A549 (cell line): ENCODE measurements at regions not wholly inside any gene's neighbourhood (a gene's known extent, or its start where the extent isn't known, plus 50 kb on each side); places are given as distances from the start of the nearest gene placed in this dataset.

Experiments used
- ATAC-seq, 2 experiments: fragments of 200-7000 bp in 1 of 2; fragments of >200 bp in 1 of 2; cut with Nextera tagmentation in 1 of 2; cut with Tn5 transposase in 1 of 2; 3 replicates each; pipeline versions ENCODE4 v1.8.0 to v1.9.1; 2018 to 2020; ENCODE audit warnings: mild to moderate bottlenecking in 1 of 2, moderate library complexity in 1 of 2
- CTCF ChIA-PET: fragments of 300-600 bp; sonication (Branson Sonifier 250); formaldehyde crosslinking; extraction: SDS; loops from one replicate; lab custom pipeline; 2021; ENCODE audit warnings: antibody characterized with exemption, inconsistent platforms; lab: Yijun Ruan, JAX
- POLR2A ChIA-PET: fragments of 350-600 bp; formaldehyde crosslinking; extraction: SDS; loops from one replicate; lab custom pipeline; 2021; ENCODE audit warnings: antibody characterized with exemption, inconsistent platforms; lab: Yijun Ruan, JAX
- DNase-seq, 2 experiments: peaks; one replicate each; pipeline versions ENCODE4 v3.0.0 to v3.0.0-alpha.2; 2011 to 2016; ENCODE audit warnings: low read depth in 1 of 2, low spot score in 1 of 2
- FAIRE-seq: peaks from 2 replicates; lab custom pipeline; 2011; peaks lifted over from hg19 to GRCh38; lab: Jason Lieb, UNC
- H3K27ac ChIP-seq, 2 experiments: fragments of >200 bp; sonication (Bioruptor Twin); formaldehyde crosslinking; 3 replicates each; pipeline ENCODE4 v1.5.1; 2016 to 2017
- H3K4me1 ChIP-seq: fragments of >200 bp; sonication (Bioruptor Twin); formaldehyde crosslinking; 3 replicates; pipeline ENCODE4 v1.6.1; 2016
- H3K4me2 ChIP-seq: fragments of >200 bp; sonication (Bioruptor Twin); formaldehyde crosslinking; 3 replicates; pipeline ENCODE4 v1.6.1; 2016
- H3K4me3 ChIP-seq: fragments of >200 bp; sonication (Bioruptor Twin); formaldehyde crosslinking; 3 replicates; pipeline ENCODE4 v1.5.1; 2016
- H3K9me3 ChIP-seq: fragments of >200 bp; sonication (Bioruptor Twin); formaldehyde crosslinking; 3 replicates; pipeline ENCODE4 v1.6.1; 2016
- BHLHE40 ChIP-seq: IDR thresholded peaks from 2 replicates; pipeline ENCODE4 v1.6.1; 2012; ENCODE audit warnings: low read depth, low read length, inconsistent platforms
- CBX2 ChIP-seq: fragments of 200-600 bp; sonication (generic); IDR thresholded peaks from 2 replicates; pipeline ENCODE4 v1.6.1; 2016; ENCODE audit warnings: low read depth, mild to moderate bottlenecking, borderline replicate concordance
- CEBPB ChIP-seq, 2 experiments: fragments of >200 bp in 1 of 2; sonication (Bioruptor Twin) in 1 of 2; formaldehyde crosslinking in 1 of 2; IDR thresholded peaks; 2 replicates each; pipeline ENCODE4 v1.6.1; 2012 to 2016
- CHD4 ChIP-seq: fragments of 200-600 bp; sonication (generic); IDR thresholded peaks from 2 replicates; pipeline ENCODE4 v1.6.1; 2016; ENCODE audit warnings: antibody characterized with exemption, mild to moderate bottlenecking, borderline replicate concordance
- EHF ChIP-seq: fragments of 250-450 bp; sonication (Bioruptor Pico); IDR thresholded peaks from 2 replicates; pipeline ENCODE4 v1.5.0; 2020; ENCODE audit warnings: mild to moderate bottlenecking
- EHMT2 ChIP-seq: fragments of 200-600 bp; sonication (generic); IDR thresholded peaks from 2 replicates; pipeline ENCODE4 v1.6.1; 2016; ENCODE audit warnings: antibody characterized with exemption, low read depth, mild to moderate bottlenecking, moderate library complexity
- ESRRA ChIP-seq: fragments of 150-350 bp; IDR thresholded peaks from 2 replicates; pipeline ENCODE4 v1.6.1; 2014; ENCODE audit warnings: mild to moderate bottlenecking, low read length, borderline replicate concordance
- HDAC2 ChIP-seq: fragments of 200-600 bp; sonication (generic); IDR thresholded peaks from 2 replicates; pipeline ENCODE4 v1.6.1; 2016
- HEYL ChIP-seq: fragments of 250-450 bp; sonication (Bioruptor Pico); IDR thresholded peaks from 2 replicates; pipeline ENCODE4 v1.8.0; 2021; ENCODE audit warnings: mild to moderate bottlenecking, moderate library complexity
- HOXA7 ChIP-seq: fragments of 250-450 bp; sonication (Bioruptor Pico); IDR thresholded peaks from 2 replicates; pipeline ENCODE4 v1.5.0; 2020; ENCODE audit warnings: mild to moderate bottlenecking, moderate library complexity
- HOXB13 ChIP-seq: fragments of 250-450 bp; sonication (Bioruptor Pico); IDR thresholded peaks from 2 replicates; pipeline ENCODE4 v1.5.0; 2020; ENCODE audit warnings: low read depth, mild to moderate bottlenecking, moderate library complexity
- HOXB5 ChIP-seq: fragments of 250-450 bp; sonication (Bioruptor Pico); IDR thresholded peaks from 2 replicates; pipeline ENCODE4 v1.5.0; 2020; ENCODE audit warnings: mild to moderate bottlenecking, moderate library complexity
- KDM1A ChIP-seq: fragments of 200-600 bp; sonication (generic); IDR thresholded peaks from 2 replicates; pipeline ENCODE4 v1.6.1; 2016; ENCODE audit warnings: low read depth, mild to moderate bottlenecking
- KDM5A ChIP-seq: fragments of 200-600 bp; sonication (generic); IDR thresholded peaks from 2 replicates; pipeline ENCODE4 v1.6.1; 2016; ENCODE audit warnings: antibody characterized with exemption, mild to moderate bottlenecking
- MAFK ChIP-seq: fragments of 450-650 bp; IDR thresholded peaks from 2 replicates; pipeline ENCODE4 v1.6.1; 2014; ENCODE audit not compliant: partially characterized antibody
- MAZ ChIP-seq: fragments of 150-350 bp; IDR thresholded peaks from 2 replicates; pipeline ENCODE4 v1.6.1; 2014; ENCODE audit warnings: antibody characterized with exemption, low read depth, low read length, borderline replicate concordance
- MYC ChIP-seq: IDR thresholded peaks from 2 replicates; pipeline ENCODE4 v1.6.1; 2012; ENCODE audit warnings: mild to moderate bottlenecking, inconsistent platforms, low read length, improper control_type of control experiment, borderline replicate concordance
- NPAS2 ChIP-seq: fragments of 250-450 bp; sonication (Bioruptor Pico); IDR thresholded peaks from 2 replicates; pipeline ENCODE4 v1.8.0; 2022; ENCODE audit warnings: mild to moderate bottlenecking, moderate library complexity, borderline replicate concordance
- NR3C1 ChIP-seq: fragments of >200 bp; sonication (Bioruptor Twin); formaldehyde crosslinking; IDR thresholded peaks from 3 replicates; pipeline ENCODE4 v1.6.1; 2017
- PHF8 ChIP-seq: fragments of 200-600 bp; sonication (generic); IDR thresholded peaks from 2 replicates; pipeline ENCODE4 v1.6.1; 2016; ENCODE audit warnings: low read depth, mild to moderate bottlenecking, antibody characterized with exemption, moderate library complexity, borderline replicate concordance
- POLR2A ChIP-seq: IDR thresholded peaks from 2 replicates; pipeline ENCODE4 v1.6.1; 2012; ENCODE audit warnings: mild to moderate bottlenecking, low read length
- POLR2AphosphoS2 ChIP-seq: conservative IDR thresholded peaks from 2 replicates; pipeline ENCODE4 v1.6.1; 2012; ENCODE audit warnings: low read length, improper control_type of control experiment, inconsistent platforms
- SREBF2 ChIP-seq: fragments of 450-650 bp; IDR thresholded peaks from 2 replicates; pipeline ENCODE4 v1.6.1; 2014; ENCODE audit warnings: mild to moderate bottlenecking, moderate library complexity
- TFCP2L1 ChIP-seq: fragments of 250-450 bp; sonication (Bioruptor Pico); IDR thresholded peaks from 2 replicates; pipeline ENCODE4 v1.5.0; 2021; ENCODE audit warnings: mild to moderate bottlenecking
- ZC3H11A ChIP-seq: fragments of 450-650 bp; IDR thresholded peaks from 2 replicates; pipeline ENCODE4 v1.6.1; 2014; ENCODE audit warnings: antibody characterized with exemption, mild to moderate bottlenecking
- ZNF302 ChIP-seq: fragments of 250-450 bp; sonication (Bioruptor Pico); IDR thresholded peaks from 2 replicates; pipeline ENCODE4 v1.9.0; 2021; ENCODE audit warnings: inconsistent platforms, mild to moderate bottlenecking, moderate library complexity
- WGBS: methylation state at CpG from one replicate; pipeline ENCODE4 v1.1.6; 2017; ENCODE audit errors: missing lambda C conversion rate; 5-methylcytosine and 5-hydroxymethylcytosine counted together
- TF ChIP-seq, protein P1 (sequence below): fragments of 250-450 bp; sonication (Bioruptor Pico); IDR thresholded peaks from 2 replicates; pipeline ENCODE4 v1.5.0; 2020; ENCODE audit warnings: low read depth, mild to moderate bottlenecking, moderate library complexity
- TF ChIP-seq, protein P2 (sequence below): IDR thresholded peaks from 2 replicates; pipeline ENCODE4 v1.6.1; 2012; ENCODE audit warnings: low read depth, borderline replicate concordance
- TF ChIP-seq, protein P3 (sequence below): fragments of 450-650 bp; IDR thresholded peaks from 2 replicates; pipeline ENCODE4 v1.6.1; 2014; ENCODE audit warnings: antibody characterized with exemption
- TF ChIP-seq, protein P4 (sequence below): fragments of 150-350 bp; IDR thresholded peaks from 2 replicates; pipeline ENCODE4 v1.6.1; 2014; ENCODE audit warnings: low read depth, mild to moderate bottlenecking, low read length

DNA sequence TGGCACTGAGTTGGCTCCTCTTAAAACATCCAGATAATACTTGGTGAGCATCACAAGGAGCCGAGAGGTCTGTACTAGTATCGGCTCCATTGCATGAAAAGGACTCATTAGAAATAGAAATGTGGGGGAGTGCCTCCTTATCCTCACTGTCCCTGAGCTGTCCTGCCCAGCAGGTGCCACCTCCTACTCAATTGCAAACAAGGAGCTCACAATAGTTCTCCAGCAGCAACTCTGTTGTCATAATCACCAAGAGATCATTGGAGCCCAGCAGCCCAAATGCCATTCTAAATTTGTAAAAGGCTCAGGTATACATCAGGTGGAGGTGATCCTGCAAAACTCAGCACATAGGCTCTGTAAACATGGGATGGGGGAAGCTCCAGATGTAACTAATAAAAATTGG lies 99.1 kb downstream of the PLK2 start:
- Histone ChIP-seq H3K4me2 (no peak overlapping the region), H3K9me3 (no peaks in the 10 kb centered on the region)
- ATAC-seq, result no peak
- POLR2A ChIA-PET, result no interaction called here
- FAIRE-seq, result no peak
- TF ChIP-seq, protein P1, sequence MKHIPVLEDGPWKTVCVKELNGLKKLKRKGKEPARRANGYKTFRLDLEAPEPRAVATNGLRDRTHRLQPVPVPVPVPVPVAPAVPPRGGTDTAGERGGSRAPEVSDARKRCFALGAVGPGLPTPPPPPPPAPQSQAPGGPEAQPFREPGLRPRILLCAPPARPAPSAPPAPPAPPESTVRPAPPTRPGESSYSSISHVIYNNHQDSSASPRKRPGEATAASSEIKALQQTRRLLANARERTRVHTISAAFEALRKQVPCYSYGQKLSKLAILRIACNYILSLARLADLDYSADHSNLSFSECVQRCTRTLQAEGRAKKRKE, result no peak
- no peak for TF ChIP-seq CHD4
- TF ChIP-seq EHF (CRISPR knock-in tag), result no peak
- TF ChIP-seq, all 56 proteins: peak for 0
- DNase-seq, result no peak
- Histone ChIP-seq H3K4me3 (no peak overlapping the region), H3K4me1 (no peaks in the 10 kb centered on the region), H3K27ac (no peak overlapping the region)
- WGBS, result 95% methylated on average over 2 of the region's 2 CpGs
- CTCF ChIA-PET, result no interaction called here

DNA sequence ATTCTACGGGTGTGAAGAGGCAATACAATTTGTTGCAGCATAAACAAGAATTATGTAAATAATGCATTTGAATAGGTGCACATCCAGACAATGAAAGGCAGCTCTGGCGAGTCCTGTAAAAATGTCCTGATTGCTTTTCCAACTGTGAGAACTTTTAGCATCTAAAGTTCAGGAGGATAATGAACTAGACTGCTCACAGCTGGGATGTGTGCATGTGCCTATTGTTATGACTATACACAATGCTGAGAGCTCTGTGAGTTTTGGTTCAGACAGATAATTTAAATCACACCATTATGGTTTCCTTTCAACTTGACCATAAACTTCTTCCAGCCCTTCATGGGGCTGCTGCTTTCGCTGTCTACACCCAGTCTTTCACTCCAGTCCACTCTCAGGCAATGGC lies 99.9 kb downstream of the PLK2 start:
- no peak for ATAC-seq
- H3K4me3 ChIP-seq, result no peak overlapping the region
- no peak for FAIRE-seq
- H3K9me3 ChIP-seq, result no peaks in the 10 kb centered on the region
- no peak overlapping the region for H3K4me2 ChIP-seq
- ChIA-PET CTCF (interaction anchor here (0.8 kb wide), 1 partner anchor 100 kb away, joined by 6 read pairs; no protein-coding TSS in a partner anchor), POLR2A (no interaction called here)
- TF ChIP-seq MAZ (no peak), HOXB5 (CRISPR knock-in tag) (no peak), ZC3H11A (no peak), BHLHE40 (no peak), POLR2A (no peak), HOXA7 (no peak), NPAS2 (no peak), MYC (no peak), TFCP2L1 (no peak), CEBPB (IDR thresholded peaks at IDR 0.05) (no peak), CBX2 (no peak), HOXB13 (CRISPR knock-in tag) (no peak), NR3C1 (no peak), KDM1A (no peak), KDM5A (no peak), EHMT2 (no peak), ESRRA (no peak)
- TF ChIP-seq, protein P2, sequence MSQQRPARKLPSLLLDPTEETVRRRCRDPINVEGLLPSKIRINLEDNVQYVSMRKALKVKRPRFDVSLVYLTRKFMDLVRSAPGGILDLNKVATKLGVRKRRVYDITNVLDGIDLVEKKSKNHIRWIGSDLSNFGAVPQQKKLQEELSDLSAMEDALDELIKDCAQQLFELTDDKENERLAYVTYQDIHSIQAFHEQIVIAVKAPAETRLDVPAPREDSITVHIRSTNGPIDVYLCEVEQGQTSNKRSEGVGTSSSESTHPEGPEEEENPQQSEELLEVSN, result no peak
- TF ChIP-seq, protein P3, sequence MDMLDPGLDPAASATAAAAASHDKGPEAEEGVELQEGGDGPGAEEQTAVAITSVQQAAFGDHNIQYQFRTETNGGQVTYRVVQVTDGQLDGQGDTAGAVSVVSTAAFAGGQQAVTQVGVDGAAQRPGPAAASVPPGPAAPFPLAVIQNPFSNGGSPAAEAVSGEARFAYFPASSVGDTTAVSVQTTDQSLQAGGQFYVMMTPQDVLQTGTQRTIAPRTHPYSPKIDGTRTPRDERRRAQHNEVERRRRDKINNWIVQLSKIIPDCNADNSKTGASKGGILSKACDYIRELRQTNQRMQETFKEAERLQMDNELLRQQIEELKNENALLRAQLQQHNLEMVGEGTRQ, result no peak
- TF ChIP-seq, protein P1, result no peak
- H3K4me1 ChIP-seq, result no peaks in the 10 kb centered on the region
- DNase-seq, result no peak
- 62% methylated on average over 3 of the region's 3 CpGs for WGBS
- no peak overlapping the region for H3K27ac ChIP-seq

DNA sequence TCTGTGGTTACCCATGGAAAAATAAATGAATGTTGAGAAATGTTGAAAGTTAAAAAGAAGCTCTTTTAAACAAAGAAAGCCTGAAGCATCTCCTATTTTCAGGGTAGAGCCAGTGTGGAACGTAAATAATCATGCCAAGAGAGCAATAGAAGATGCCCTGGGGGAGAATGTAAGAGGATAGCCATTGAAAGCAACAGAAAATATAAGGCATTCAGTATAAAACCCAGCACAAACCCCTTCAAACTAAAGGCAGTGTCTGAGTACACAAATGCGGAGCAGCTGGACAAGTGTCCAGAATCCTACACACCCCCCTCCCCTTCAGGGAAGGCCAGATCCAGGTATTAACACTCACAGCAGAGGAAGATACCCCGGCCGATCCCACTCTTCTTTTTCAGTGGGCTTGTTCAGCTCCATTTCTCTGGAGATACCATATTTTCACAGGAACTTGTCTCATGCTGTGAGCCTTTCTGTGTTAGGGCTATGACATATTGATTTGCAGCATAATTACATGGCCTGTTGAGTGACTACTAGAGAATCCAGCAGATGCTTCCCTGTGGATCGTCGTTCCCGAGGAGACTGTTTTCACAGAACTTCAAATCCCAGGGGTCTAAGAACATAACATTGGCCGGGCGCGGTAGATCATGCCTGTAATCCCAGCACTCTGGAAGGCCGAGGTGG lies 101.2 kb downstream of the PLK2 start:
- no peak overlapping the region for H3K4me3 ChIP-seq
- no peaks in the 10 kb centered on the region for H3K9me3 ChIP-seq
- CTCF ChIA-PET, result no interaction called here
- WGBS, result 84% methylated on average over 11 of the region's 11 CpGs
- DNase-seq (no peak), FAIRE-seq (no peak), ATAC-seq (no peak)
- H3K27ac ChIP-seq, result no peak overlapping the region
- H3K4me2 ChIP-seq, result no peak overlapping the region
- POLR2A ChIA-PET, result no interaction called here
- H3K4me1 ChIP-seq, result no peaks in the 10 kb centered on the region
- TF ChIP-seq ESRRA, result no peak
- TF ChIP-seq EHF (CRISPR knock-in tag), result no peak
- no peak for TF ChIP-seq ZNF302 (CRISPR knock-in tag)
- no peak for TF ChIP-seq CHD4
- TF ChIP-seq KDM5A, result no peak
- TF ChIP-seq POLR2AphosphoS2, result no peak
- no peak for TF ChIP-seq SREBF2
- no peak for TF ChIP-seq HDAC2
- TF ChIP-seq PHF8, result no peak
- TF ChIP-seq MAFK, result no peak
- no peak for TF ChIP-seq HEYL (CRISPR knock-in tag)
- TF ChIP-seq, protein P4, sequence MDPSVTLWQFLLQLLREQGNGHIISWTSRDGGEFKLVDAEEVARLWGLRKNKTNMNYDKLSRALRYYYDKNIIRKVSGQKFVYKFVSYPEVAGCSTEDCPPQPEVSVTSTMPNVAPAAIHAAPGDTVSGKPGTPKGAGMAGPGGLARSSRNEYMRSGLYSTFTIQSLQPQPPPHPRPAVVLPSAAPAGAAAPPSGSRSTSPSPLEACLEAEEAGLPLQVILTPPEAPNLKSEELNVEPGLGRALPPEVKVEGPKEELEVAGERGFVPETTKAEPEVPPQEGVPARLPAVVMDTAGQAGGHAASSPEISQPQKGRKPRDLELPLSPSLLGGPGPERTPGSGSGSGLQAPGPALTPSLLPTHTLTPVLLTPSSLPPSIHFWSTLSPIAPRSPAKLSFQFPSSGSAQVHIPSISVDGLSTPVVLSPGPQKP, result no peak
